ENCODE measurements at regions not wholly inside any gene's neighbourhood (a gene's known extent, or its start where the extent isn't known, plus 50 kb on each side); places are given as distances from the start of the nearest gene placed in this dataset.

DNA sequence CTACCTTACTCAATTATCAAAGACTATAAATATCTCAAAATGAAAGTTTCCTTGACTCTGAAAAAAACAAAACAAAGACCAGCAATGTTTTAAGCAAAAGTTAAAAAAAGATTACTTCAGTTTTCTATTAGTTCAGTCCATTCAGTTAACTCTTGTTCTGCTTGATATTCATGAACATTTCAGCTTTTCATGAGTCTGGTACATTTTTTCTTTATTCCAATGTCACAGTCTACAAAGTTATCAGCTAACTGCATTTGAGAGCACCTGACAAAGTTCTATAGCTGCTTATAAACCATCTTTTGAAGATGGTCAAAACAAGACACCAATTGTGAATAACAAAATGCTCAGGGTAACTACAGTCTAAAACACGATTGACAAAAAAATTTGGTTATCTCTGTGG, 156.1 kb upstream of the NOX3 start:
- no peak overlapping the region for H3K27ac Mint-ChIP-seq
- no peaks in the 10 kb centered on the region for H3K27me3 Mint-ChIP-seq (ENCODE audit: low read depth)
- no peak for DNase-seq (ENCODE audit: low spot score in 2 of 2, unreplicated experiment in 2 of 2)
- H3K4me1 Mint-ChIP-seq = no peaks in the 10 kb centered on the region
- H3K36me3 Mint-ChIP-seq = no peaks in the 10 kb centered on the region
- TF ChIP-seq CTCF (IDR thresholded peaks at IDR 0.05; ENCODE audit: unreplicated experiment) = no peak
- H3K4me3 Mint-ChIP-seq = no peak overlapping the region
- peaks cover 35% of the 10 kb centered on the region for H3K9me3 Mint-ChIP-seq

DNA sequence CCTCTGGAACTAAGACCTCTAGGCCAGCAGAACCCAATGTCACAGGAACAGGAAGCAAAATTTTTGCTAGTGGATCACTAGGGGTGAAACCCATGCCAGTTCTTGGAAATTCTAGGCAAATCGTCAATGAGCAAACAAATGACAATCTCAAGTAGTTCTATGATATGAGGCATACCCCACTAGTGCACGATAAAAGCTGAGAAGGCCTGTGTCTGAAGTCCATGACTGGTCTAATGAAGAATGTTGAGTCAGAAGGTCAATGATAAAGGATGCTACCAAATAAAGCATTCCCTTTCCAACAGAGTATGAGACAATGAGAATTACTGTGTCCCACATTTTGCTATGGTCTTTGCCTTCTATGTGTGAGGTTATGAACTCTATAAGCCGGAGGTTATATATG, 149.4 kb upstream of the NOX3 start:
- Mint-ChIP-seq H3K4me1 (no peaks in the 10 kb centered on the region), H3K4me3 (no peak overlapping the region), H3K27ac (no peak overlapping the region), H3K9me3 (peaks cover 6% of the 10 kb centered on the region), H3K36me3 (no peaks in the 10 kb centered on the region), H3K27me3 (ENCODE audit: low read depth) (no peaks in the 10 kb centered on the region)
- TF ChIP-seq CTCF (IDR thresholded peaks at IDR 0.05; ENCODE audit: unreplicated experiment) = no peak
- no peak for DNase-seq (ENCODE audit: low spot score in 2 of 2, unreplicated experiment in 2 of 2)

GRCh38 chr6:155599561-155599960, 143.9 kb upstream of the NOX3 start:
- Mint-ChIP-seq H3K4me3 (no peak overlapping the region), H3K36me3 (no peaks in the 10 kb centered on the region), H3K4me1 (peaks cover 4% of the 10 kb centered on the region), H3K9me3 (no peaks in the 10 kb centered on the region), H3K27ac (no peak overlapping the region), H3K27me3 (ENCODE audit: low read depth) (no peaks in the 10 kb centered on the region)
- DNase-seq (ENCODE audit: low spot score in 2 of 2, unreplicated experiment in 2 of 2) = no peak
- no peak for TF ChIP-seq CTCF (IDR thresholded peaks at IDR 0.05; ENCODE audit: unreplicated experiment)

GRCh38 chr6:155599160-155599559, 143.5 kb upstream of the NOX3 start:
- no peaks in the 10 kb centered on the region for H3K36me3 Mint-ChIP-seq
- DNase-seq (ENCODE audit: low spot score in 2 of 2, unreplicated experiment in 2 of 2) = no peak
- no peaks in the 10 kb centered on the region for H3K27me3 Mint-ChIP-seq (ENCODE audit: low read depth)
- H3K4me1 Mint-ChIP-seq = peaks cover 4% of the 10 kb centered on the region
- H3K4me3 Mint-ChIP-seq = no peak overlapping the region
- no peak overlapping the region for H3K27ac Mint-ChIP-seq
- no peak for TF ChIP-seq CTCF (IDR thresholded peaks at IDR 0.05; ENCODE audit: unreplicated experiment)
- H3K9me3 Mint-ChIP-seq = no peaks in the 10 kb centered on the region

- H3K27me3 Mint-ChIP-seq (ENCODE audit: low read depth) = peaks cover 2% of the 10 kb centered on the region
- no peaks in the 10 kb centered on the region for H3K9me3 Mint-ChIP-seq
- no peak for TF ChIP-seq CTCF (IDR thresholded peaks at IDR 0.05; ENCODE audit: unreplicated experiment)
- peaks cover 4% of the 10 kb centered on the region for H3K4me1 Mint-ChIP-seq
- no peak overlapping the region for H3K27ac Mint-ChIP-seq
- DNase-seq (ENCODE audit: low spot score in 2 of 2, unreplicated experiment in 2 of 2) = no peak
- H3K4me3 Mint-ChIP-seq = no peak overlapping the region
- H3K36me3 Mint-ChIP-seq = no peaks in the 10 kb centered on the region
Observed at GRCh38 chr6:155595284-155595683, 139.6 kb upstream of the NOX3 start.

DNA sequence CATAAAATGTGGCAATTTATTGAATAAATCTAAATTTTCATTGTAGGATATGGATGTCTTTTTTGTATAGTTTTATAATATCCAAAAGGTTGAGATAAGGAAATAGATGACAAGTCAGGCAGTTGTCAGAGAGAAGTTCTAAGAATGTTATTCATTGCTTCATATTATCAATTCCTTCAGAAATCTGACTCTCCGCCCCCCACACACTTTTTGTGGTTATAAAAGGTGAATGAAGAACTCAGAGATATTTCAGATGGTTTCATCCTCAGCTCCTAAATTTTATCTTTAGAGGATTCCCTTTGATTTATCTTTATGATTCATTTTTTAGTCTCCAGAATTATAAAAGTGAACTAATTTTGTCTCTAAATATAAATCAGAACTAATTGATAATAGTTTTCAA, 136.1 kb upstream of the NOX3 start:
- TF ChIP-seq CTCF (IDR thresholded peaks at IDR 0.05; ENCODE audit: unreplicated experiment) = no peak
- Mint-ChIP-seq H3K4me3 (no peak overlapping the region), H3K4me1 (no peaks in the 10 kb centered on the region), H3K27me3 (ENCODE audit: low read depth) (peaks cover 2% of the 10 kb centered on the region), H3K36me3 (no peaks in the 10 kb centered on the region), H3K9me3 (no peaks in the 10 kb centered on the region), H3K27ac (no peak overlapping the region)
- no peak for DNase-seq (ENCODE audit: low spot score in 2 of 2, unreplicated experiment in 2 of 2)

Measured in mesothelial cell of epicardium (in vitro differentiated cells).